NCI-H2029 treated with DMSO at 0.1 percent for 48 hours (cell line): ENCODE measurements at regions not wholly inside any gene's neighbourhood (a gene's known extent, or its start where the extent isn't known, plus 50 kb on each side); places are given as distances from the start of the nearest gene placed in this dataset.
A peak's percentile ranks its signal among the peaks of the same experiment; 100 is the strongest.

ENCODE experiments used
- DNase-seq: peaks from one replicate; lab custom pipeline; 2025; lab: John Stamatoyannopoulos, UW

DNA sequence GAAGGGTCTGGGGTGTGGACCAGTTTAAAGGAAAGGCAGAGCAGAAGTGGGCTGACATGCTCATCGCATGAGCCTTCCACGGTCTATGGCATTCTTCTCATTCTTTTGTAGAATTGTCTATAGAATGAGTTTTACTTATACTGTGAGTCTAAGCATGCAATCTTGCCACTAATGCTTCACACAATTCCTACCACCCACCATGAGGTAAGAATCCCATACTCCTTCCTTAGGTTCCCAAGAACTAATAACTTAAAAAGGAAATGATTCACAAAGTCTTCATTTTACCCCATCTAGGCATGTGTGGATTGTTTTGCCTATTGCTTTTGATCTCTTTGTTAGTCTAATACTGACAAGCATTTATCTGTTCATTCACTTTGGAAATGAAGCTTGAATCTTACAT, 195.2 kb downstream of the LY86 start:
- no peak for DNase-seq

DNA sequence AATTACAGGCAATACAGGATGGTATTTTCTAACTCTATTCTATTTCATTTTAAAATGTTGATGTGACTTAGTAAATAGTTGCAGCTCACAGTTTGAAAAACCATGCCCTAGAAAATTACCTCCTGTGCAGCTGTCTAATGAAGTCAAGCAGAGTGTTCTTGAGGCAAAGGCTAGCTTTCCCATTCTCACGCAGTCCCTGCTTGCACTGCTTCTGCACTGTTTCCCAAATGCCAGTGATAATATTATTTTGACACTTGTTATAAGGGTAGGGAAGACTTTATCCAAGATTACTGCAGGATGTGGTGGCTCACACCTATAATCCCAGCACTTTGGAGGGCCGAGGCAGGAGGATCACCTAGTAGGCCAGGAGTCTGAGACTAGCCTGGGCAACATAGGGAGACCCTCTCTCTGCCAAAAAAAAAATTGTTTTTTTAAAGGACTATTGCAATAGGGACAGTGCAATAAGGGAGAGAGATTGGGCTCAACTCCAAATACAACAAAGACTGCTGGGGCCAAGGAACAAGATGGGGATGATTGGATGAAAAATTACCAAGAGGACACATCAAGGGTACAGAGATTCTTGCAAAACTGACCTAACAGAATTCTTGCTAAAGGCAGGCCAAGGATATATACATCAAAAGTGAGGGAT, 196.1 kb downstream of the LY86 start:
- DNase-seq: no peak

DNA sequence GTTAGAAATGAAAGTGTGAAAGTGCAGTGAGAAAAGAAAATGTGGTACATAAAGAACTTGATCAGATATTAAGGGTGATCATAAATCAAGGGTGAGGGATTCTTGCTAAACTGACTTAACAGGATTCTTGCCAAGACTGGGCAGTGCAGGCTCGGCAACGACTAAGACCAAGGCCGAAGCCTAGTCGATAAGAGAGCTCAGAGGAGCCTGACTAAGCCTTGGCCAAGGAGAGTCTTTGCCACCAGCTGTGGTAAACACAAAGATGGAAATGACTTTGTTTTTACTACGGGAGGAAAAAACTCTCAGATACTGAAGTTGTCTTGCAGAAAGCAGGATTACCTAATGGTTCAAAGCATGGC, 196.6 kb downstream of the LY86 start:
- DNase-seq: no peak

DNA sequence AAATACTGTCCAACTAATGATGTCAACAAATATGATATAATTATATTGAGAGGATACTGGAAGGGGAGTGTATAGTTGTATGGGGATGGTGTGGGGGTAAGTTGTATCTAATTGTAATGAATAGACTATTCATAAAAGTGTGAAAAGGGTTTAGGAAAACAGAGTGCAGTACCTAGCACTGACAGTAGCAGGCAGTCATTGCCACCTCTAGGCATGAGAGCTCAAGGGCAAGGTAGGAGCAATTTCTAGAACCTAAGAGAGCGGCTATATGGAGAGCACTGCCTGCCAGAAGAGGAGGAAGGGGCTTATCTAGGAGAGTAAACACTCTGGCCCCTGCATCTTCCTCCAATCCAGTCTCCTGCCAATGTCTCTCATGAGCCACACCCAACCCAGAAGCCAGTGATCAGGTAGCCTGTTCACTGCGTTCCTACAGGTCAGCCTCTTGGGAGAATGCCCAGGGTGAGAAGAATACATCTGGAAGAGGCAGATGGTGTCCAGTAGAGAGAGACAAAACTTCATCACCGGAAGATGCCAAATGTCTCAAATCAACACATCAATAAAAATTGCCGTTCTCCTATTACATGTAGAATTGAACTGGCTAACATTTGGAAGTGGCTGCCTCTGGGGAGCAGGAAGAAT, 200.0 kb downstream of the LY86 start:
- DNase-seq: peak; percentile 99

DNA sequence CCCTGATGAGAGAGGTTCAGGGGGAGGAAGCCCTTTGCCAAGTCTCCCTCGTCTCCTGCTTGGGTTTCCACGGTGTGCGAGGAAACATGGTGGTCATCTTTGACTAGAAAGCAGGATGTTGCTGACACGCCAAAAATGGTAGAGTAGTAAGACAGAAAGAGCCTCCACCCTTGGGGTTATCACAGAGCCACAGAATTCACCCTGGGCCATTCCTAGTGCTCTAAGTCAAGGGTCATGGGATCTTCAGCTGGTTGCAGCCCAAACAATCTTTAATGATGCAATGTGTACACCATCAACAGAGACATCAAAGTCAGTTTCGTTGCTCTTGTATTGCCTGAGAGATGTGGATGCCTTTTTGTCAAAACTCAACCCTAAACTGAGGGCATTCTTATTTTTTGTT, 201.9 kb downstream of the LY86 start:
- no peak for DNase-seq

DNA sequence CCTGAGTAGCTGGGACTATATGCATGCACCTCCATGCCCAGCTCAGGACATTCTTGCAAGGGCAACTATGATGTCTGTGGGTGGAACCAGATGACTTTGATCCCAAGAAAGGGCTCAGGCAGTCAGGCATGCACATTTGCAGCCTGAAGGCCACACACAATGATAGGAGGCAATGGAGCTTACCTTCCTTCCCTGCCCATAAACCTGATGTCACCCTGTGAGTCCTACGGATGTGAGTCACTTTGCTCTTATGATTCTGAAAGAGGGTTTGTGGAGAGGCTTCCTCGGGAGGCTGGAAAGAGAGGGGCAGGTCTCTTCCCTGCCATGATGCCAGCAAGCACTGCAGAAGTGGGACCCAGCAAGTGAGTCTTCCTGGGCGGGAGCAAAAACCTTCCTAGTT, 202.4 kb downstream of the LY86 start:
- no peak for DNase-seq

DNA sequence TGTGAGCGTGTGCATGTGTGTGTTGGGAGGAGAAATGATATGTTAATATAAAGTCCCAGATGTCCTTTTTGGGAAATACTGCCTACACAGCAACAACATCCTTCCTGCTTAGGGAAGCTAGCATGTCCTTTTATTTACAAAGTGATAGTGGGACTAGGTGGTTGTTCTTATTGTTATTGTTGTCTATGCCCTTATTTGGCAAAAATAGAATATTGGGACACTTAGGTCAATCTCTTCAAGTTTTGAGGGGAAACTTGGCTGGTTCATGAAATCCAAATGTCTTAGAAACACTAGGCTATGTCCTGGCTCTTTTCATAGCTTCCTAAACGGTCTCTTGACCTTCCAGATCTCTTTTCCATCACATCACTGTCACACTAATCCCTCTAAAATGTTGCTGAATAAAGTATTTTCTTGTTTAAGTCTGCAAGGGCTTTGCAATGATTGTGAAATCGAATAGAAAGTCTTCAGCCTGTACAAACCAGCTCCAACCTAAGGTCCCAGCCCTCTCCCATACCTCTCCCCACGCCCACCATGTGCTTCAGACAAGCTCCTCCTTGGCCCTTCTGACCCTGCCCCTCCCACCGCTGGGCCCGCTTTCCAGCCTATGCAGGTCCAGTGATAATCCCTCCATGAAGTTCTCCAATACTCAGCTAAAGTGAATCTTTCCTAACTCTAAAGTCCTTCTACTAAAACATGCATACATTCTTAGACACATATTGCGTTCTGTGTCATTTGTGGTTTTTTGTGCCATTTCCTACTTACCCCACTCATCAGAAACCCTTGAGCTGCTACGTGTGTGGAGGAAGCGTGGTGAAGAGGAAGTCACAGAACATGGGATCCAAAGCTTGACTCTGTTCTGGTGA, 205.1 kb downstream of the LY86 start:
- no peak for DNase-seq

DNA sequence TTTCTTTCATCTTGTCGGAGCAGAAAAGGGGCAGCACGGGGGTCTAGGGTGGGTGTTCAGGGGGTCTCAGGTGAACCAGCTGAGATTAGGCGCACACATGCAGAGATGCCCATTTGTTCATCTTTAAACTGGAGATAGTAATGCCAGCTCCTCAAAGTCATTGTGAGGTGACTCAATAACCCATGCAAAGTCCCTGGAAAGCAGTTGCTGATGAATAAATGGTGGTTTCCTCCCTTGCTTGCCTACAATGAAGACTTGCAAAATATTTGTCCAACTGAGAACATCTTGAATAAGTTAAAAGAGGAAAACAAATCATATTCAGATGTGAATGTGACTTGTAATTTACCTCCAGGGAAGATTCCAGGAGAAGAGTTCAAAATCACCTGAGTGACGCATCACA, 206.9 kb downstream of the LY86 start:
- no peak for DNase-seq

DNA sequence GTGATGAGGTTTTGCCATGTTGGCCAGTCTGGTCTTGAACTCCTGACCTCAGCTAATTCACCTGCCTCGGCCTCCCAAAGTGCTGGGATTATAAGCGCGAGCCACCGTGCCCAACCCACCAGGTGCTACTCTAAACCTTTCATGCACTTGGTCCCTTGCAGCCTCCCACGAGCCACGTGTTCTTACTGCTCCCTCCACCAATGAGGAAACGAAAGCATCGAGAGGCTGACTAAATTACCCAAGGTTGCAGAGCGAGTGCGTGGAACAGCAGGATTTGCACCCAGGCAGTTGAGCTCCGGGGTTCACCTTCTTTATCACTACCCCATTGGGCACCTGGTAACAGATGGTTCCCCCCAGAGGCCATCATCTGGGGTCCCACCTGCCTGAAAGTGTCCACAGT, 208.3 kb downstream of the LY86 start:
- DNase-seq: no peak

DNA sequence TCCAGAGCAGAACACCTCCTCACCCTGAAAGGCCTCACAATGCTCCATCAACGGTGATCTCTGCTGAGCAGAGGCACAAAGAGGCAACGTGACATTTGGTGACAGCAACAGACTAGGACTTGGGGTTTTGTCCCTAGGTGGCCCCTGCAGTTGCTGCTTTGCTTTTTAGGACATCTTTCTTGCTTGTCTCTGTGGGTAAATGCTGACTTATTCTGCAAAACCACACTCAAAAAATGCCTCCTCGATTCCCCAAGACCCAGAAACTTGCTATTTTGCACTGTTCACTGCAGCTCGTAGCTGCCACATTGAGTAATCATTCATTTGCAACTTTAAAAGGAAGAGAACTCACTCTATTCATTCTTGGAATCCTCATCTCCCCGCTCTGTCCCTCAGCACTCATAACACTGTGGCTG, 209.9 kb downstream of the LY86 start:
- DNase-seq: no peak

DNA sequence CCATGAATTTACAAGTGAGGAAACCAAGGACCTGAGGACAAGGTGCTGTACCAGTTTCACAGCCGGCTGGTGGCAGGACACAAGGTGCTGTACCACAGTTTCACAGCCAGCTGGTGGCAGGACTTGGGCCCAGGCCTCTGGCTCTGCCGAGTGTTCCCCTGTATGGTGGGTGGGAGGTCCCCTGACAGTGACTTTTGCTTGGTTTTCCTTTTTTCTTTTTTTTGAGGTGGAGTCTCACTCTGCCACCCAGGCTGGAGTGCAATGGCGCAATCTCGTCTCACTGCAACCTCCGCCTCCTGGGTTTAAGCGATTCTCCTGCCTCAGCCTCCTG, 212.4 kb downstream of the LY86 start:
- no peak for DNase-seq

DNA sequence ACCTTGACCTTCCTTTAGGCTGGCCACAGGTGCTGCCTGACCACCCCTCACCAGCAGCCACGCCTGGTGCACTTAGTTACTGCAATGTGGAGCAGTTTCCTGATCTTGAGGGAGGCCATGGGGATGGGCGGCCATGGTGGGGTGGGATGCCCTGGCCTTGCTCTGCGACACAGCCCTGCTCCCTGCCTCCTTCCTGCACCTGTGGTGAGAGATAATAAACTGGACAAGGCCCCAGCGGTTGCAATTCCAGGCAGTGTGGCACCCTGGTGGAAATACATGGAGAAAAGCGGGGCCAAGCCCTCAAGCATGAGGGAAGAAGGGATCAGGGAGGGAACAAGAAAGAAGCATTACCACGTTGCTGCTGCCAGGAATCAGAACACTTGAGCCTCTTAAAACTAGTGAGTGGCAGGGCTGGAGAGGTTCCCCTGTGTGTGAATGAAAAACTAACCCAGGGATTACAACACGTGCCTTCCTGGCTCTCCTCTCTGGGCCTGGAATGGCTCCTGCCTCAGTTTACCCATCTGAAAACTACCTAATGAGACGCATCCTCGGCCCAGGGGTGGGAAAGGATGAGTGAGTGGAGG, 213.2 kb downstream of the LY86 start:
- no peak for DNase-seq

DNA sequence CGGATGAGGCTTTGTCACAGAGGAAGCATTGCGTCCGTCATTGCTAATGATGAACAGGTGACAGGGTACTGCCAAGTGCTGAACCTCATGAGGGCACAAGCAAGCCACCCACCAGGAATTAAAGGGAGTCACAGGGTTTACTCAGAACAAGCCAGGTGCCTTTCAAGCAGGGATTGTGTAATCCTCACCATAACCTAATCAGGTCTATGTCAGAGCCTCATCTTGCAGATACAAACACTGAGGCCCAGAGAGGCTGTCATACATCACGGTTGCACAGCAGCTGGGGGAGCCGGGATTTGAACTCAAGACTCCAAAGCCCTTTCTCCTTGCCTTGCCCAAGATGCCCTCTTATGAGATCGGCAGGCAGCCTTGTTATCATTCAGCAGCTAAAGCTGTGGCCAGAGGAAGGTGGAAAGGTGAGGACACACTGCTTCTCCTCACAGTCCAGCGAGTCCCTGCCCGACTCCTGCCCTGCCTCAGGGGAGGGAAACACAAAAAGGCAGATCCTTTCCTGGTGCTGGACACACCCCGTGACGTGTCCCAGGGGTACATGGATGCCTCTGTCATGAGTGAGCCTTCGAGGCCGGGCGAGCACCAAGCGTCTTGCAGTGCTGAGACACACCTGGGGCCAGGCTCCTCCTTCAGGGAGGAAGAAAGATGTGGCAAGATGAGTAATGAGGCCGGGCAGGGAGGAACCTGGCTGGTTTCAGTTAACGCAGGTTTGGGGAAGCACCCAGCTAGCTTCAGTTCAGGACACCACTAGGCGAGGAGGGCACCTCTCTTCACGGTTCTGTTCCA, 214.9 kb downstream of the LY86 start:
- no peak for DNase-seq

DNA sequence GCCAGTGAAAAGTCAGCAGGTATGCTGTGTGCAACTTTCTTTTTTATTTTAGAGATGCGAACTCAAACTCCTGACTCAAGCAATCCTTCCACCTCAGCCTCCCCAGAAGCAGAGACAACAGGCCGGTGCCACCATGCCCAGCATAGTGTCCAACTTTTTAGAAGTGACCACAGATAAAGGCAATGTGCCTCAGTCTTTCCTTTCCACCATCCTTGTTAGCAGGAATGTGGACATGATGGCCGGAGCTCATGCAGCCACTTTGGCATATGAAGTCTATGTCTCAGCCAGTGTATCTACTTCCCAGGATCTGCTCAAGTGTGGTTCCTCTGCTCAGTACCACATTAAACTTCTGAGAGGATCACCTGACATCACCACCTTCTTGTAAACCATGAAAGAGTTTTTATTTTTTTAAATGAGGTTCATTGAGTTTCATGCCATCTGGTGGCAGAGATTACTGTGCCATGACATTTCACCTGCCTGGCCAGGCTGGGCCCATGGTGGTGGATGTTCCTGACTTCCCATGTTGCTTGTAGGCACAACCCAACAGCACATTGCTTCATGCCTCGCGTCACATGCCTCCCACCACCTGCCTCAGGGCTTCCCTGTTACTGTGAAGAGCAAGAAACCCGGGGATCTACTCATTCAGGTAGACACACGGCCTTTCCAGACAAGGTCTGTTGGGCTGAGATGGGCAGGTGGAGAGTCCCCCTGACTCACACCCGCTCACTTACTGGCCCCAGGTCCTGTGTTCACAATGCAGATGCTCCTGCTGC, 216.5 kb downstream of the LY86 start:
- DNase-seq: no peak

DNA sequence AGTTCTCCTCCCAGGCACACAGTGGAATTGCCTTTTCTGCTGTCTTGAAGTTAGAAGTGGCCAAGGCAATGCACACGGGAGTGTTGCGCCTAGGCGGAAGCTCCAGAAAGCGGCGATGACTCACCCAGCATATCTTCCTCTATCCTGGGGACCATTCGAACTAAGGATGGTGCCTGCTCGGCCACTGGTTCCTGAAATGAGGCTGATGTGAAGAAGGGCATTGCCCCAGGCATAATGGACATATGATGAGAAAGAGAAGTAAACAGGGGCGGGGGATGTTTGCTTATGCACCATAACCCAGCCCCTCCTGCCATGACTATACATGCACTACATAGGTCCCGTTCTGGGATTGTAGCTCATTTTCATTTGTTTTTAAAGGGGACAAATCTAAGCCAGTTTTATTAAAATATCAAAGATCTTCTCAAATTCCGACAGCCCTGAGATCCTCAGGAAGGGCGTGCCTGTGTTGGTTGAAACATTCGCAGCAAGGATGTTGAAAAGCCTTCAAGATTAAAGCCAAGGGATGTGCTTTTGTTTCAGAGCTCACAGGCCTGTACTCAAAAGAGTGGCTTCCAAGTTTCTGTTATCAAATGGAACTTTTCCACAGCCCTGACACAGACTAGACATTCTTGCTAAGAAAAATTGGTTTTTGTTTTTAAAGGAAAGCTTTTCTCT, 218.5 kb downstream of the LY86 start:
- DNase-seq: no peak

DNA sequence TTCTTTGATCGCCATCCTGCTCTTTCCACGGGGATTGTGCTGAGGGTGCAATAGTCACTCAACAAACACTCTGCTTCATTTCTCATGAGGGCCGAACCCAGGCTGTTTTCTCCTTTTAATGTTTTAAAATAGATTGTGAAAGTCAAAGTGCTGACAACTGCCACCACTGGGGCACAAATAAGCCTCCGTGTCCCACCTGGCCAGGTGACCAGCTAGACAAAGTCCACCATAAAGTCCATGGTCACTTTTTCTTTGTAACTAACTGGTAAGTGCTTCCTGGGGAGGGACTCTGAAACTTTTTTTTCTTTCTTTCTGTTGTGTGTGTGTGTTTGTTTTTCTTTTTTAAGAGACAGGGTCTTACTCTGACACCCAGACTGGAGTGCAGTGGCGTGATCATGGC, 219.8 kb downstream of the LY86 start:
- no peak for DNase-seq

DNA sequence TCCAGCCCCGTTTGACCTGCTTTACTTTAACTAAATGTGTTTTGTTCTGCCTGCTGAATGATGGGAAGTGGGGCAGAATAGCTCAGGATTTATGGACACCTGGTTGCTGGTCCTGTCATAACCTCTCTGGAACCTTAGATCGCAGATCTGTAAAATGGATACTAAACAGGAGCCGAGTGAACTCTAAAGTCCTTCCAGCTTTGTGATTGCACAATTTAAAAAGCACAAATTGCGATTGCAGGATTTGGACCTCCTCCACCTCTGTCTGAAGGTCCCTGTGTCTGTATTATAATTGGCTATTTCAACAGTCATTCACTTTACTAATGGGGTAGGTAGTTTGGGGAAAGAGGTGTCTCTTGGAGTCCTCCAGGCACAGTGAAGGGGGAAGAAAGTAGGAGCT, 220.4 kb downstream of the LY86 start:
- no peak for DNase-seq

DNA sequence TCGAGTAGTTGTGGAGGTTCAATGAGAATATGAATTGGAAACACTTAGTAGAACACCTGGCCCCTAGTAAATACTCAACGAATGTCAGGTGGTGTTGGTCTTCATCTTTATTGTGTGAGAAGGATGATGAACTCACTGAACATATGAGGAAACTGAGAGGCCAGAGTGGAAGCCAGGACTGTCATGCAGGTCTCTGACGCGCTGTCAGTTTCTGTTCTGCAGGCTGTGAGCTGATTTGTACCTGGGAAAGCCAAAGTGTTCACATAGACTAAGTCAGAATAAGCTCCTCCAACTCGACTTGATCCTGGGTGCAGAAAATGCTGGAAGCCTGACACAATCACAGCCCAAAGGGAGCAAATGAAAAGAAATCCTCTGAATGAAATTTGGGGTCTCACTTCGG, 222.2 kb downstream of the LY86 start:
- peak; percentile 76 for DNase-seq

DNA sequence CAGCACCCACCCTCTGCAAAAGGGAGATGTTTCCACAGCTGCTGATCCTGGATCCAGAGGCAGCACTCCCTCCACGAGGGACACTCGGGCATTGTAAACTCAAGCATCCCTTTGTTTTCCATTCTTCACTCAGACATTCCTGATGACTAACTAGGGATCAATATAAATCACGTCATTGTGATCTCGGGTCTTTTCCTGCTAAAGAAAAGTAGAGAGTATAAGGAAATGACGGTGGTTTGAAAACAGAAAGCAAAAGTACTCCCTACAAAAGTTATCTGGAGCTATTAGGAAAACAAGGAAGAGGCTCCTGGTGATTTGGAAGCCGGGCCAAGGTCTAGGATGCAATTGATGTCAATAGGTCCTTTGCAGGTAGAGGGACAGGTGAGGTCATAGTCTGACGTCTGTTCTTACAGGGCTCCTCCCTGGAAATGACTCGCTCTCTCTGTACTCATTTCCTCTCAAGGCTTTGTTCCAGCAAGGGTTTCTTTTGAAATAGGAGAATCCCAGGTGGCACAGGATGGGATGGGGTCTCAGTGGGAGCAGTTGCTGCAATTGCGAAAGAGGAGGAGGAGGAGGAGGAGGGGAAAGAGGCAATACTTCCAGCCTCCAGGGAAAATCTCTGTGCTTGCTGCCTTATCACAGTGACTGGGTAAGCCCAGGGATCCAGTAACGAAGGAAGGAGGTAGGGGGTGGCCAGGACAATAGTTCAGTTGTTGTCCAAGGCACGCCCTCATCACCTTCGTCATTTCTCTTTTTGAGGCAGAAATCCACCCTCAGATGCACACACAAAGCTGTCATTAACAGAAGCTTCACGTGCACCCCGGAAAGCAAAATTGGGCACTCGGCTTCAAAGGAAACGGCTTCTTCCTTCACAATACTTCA, 222.8 kb downstream of the LY86 start:
- peak; percentile 98 for DNase-seq

DNA sequence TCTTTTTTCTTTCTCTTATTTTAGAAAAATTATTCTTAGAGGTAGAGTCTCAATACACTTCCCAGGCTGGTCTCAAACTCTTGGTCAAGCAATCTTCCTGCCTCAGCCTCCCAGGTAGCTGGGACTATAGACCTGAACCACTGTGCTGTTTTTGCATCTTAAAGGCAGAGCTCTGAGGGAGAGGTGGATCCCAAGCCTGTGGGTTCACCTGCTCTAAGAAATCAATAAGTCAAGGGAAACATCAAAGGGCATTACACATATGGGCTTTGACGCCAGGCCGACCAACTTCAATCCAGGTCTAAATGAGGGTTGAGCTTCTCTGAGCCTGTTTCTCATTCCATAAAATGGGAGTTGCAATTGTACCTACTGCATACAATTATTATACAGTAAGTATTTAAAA, 223.9 kb downstream of the LY86 start:
- DNase-seq: no peak
